GM19468 (cell line): ENCODE measurements at regions not wholly inside any gene's neighbourhood (a gene's known extent, or its start where the extent isn't known, plus 50 kb on each side); places are given as distances from the start of the nearest gene placed in this dataset.
"Not testable (repeated sequence)": the region's sequence is repeated elsewhere in the genome, so short reads cannot be mapped to it uniquely, and the experiment has no call there.

Experiments used
- ATAC-seq: cut with Tn5 transposase; IDR thresholded peaks from one replicate; pipeline ENCODE4 v1.9.1; 2021; ENCODE audit warnings: mild to moderate bottlenecking, moderate library complexity, moderate number of reproducible peaks; ENCODE audit not compliant: unreplicated experiment; ENCODE audit errors: extremely low read depth

DNA sequence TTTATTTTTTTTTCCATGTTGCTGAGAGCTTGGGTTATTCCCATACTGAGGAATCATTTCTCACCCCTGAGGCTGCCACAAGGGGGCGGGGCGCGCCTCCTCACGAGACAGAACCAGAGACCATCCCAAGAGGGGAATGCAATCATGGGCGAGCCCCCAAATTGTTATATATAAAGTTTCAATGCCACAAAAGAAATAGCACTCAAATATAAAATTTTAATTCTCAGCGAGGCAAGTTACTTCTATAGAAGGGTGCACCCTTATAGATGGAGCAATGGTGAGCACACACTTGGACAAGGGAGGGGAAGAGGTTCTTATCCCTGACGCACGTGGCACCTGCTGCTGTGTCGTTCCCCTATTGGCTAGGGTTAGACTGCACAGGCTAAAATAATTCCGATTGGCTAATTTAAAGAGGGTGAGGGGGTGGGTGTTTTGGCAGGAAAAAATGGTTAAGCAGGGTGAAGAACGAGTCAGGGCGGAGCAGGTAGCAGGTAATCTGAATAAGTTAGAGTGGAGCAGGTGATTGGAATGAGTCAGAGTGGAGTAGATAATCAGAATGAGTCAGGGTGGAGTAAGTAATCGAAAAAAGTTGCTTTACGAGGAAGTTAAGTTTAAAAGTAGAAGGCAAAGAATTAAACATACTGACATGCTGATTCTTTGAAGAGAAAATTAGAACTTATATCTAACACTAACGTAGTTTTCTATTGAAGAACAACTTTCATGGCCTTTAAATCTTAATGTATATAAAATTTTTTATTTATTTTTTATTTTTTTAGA lies 177.5 kb downstream of the MTCL1 start:
- ATAC-seq, result no peak

- no peak for ATAC-seq
Observed at GRCh38 chr18:8883409-8883668, 178.0 kb downstream of the MTCL1 start.

DNA sequence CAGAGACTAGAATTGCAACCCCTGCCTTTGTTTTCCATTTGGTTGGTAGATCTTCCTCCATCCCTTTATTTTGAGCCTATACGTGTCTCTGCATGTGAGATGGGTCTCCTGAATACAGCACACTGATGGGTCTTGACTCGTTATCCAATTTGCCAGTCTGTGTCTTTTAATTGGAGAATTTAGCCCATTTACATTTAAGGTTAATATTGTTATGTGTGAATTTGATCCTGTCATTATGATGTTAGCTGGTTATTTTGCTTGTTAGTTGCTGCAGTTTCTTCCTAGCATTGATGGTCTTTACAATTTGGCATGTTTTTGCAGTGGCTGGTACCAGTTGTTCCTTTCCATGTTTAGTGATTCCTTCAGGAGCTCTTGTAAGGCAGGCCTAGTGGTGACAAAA lies 182.5 kb downstream of the MTCL1 start:
- not testable (repeated sequence) for ATAC-seq

- no peak for ATAC-seq
Observed at GRCh38 chr18:8889489-8889888, 184.1 kb downstream of the MTCL1 start.

- ATAC-seq, result not testable (repeated sequence)
Observed at GRCh38 chr18:8890503-8890902, 185.1 kb downstream of the MTCL1 start.

- ATAC-seq, result no peak
Observed at GRCh38 chr18:8890957-8891464, 185.7 kb downstream of the MTCL1 start.

GRCh38 chr18:8893221-8893620 lies 187.9 kb downstream of the MTCL1 start:
- ATAC-seq, result no peak

GRCh38 chr18:8893628-8894231 lies 188.4 kb downstream of the MTCL1 start:
- ATAC-seq, result no peak

DNA sequence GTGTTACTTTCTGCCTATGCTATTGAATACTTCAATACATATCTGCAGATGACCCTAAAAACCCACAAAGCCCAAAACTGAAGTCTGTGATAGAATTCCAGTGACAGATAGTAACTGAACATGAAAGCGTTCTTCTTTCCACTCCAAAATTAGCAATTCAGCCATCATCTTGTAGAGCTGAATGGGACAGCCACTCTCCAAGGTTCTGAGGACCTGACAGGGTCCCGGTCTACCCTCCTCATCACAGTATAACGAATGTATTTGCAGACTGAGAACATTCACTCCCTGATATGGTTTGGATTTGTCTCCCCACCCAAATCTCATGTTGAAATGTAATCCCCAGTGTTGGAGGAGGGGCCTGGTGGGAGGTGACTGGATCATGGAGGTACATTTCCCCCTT lies 189.5 kb downstream of the MTCL1 start:
- ATAC-seq, result no peak

DNA sequence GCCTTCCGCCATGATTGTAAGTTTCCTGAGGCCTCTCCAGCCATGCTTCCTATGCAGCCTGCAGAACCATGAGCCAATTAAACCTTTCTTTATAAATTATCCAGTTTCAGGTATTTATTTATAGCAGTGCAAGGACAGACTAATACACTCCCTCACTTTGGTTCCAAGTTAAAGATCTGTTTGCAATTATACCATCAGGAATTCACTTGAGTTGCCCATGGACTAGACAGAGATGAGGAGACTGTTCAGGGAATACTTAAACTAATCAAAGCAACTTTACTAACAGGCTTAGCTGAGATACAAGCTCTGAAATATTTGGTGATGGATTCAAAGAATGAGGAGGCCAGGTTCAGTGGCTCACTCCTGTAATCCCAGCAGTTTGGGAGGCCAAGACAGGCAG lies 190.0 kb downstream of the MTCL1 start:
- no peak for ATAC-seq

GRCh38 chr18:8895987-8896619 lies 190.7 kb downstream of the MTCL1 start:
- ATAC-seq, result no peak

DNA sequence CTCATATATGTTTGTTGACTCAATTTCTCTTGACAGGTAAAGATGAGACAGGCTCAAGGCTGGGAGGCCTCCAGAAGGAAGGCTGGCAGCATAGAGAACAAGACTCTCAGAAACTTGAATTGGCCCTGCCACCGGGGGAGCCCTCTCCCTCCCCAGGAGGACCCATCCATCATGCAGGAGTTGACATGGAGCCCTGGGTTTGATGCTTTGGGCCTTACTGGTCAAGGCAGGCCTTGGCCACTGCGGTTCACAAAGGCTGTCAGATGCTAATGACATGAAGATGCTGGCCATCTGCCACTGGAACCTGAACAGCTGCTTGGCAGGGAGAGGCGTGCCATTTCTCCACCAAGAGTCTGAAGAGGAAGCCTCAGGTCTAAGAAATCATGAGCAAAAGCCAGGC lies 193.6 kb downstream of the MTCL1 start:
- no peak for ATAC-seq

- ATAC-seq, result no peak
Observed at GRCh38 chr18:8900552-8900951, 195.2 kb downstream of the MTCL1 start.

DNA sequence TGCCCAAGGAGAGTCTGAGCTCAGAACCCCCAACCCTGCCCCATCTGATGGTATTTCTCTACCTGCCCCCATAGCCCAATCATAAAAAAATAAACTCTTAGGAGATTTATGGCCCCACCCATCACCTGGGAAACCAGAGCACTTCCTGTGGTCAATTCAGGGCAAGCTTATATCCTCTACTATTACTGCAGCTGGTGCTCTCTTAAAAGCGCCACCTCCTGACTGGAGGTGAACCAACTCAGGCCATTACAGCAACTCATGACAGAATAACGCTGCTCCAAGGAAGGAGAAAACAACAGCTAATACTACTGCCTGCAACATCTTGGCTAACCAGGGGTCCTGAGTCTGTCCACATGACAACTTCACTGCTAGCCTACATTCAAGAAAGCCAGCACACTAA lies 195.7 kb downstream of the MTCL1 start:
- no peak for ATAC-seq

- no peak for ATAC-seq
Observed at GRCh38 chr18:8904316-8904715, 198.2 kb upstream of the NDUFV2 start.

GRCh38 chr18:8908792-8909510 lies 193.5 kb upstream of the NDUFV2 start:
- no peak for ATAC-seq

GRCh38 chr18:8910186-8910822 lies 192.2 kb upstream of the NDUFV2 start:
- no peak for ATAC-seq

DNA sequence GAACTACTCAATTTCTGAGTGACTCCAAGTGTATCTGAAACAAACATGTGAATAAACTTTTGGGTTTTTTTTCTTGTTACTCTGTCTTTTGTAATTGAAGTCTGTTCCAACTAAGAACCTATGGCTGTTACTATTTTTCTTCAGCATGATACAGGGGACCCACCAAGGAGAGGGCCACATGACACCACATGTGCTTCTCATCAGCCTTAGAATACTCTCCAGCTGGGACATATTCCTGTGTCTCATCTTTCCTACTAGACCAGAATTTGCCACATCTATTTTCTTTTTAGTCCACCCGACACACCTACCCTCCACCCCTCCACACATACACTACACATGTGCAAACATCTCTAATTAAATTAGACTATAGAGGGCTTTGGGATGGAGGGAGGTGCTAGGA lies 191.7 kb upstream of the NDUFV2 start:
- ATAC-seq, result no peak

DNA sequence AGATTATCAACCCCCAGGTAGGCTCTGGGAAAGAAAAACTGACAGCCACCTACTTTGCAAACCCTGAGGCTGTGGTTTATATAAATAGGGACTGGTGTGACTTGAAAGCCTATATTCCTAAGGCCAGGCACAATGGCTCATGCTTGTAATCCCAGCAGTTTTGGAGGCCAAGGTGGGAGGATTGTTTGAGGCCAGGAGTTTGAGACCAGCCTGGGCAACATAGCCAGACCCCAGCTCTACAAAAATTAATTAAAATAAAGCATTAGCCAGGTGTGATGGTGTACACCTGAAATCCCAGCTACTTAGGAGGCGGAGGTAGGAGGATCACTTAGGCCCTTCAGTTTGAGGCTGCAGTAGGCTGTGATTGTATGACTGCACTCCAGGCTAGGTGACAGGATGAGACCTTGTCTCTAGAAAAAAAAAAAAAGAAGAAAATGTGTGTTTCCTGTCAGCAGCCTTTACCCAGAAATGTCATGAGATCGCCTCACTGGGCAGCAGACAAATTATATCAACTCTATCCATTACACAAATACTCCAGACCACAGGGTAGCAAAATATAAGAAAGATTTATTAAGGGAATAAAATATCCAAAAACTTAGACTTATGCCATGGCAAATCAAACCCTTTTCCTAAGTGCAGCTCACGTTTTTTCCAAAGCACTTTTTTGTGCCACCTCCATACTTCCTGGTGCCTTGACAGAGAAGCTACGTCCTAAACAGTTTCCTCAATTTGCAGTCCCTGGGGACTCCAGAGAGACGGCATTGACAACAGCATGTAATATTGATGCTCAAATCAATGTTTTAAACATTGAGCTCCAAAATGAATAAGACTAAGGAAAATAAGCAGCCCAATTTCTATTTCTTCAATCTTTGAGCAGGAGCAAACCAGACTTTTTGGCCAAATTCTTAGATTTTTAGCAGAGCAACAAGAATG lies 190.8 kb upstream of the NDUFV2 start:
- ATAC-seq, result no peak
